GM19035 (cell line): ENCODE measurements at regions not wholly inside any gene's neighbourhood (a gene's known extent, or its start where the extent isn't known, plus 50 kb on each side); places are given as distances from the start of the nearest gene placed in this dataset.
"Not testable (repeated sequence)": the region's sequence is repeated elsewhere in the genome, so short reads cannot be mapped to it uniquely, and the experiment has no call there.

ENCODE experiments used
- ATAC-seq: cut with Tn5 transposase; IDR thresholded peaks from one replicate; pipeline ENCODE4 v1.9.1; 2021; ENCODE audit not compliant: unreplicated experiment

DNA sequence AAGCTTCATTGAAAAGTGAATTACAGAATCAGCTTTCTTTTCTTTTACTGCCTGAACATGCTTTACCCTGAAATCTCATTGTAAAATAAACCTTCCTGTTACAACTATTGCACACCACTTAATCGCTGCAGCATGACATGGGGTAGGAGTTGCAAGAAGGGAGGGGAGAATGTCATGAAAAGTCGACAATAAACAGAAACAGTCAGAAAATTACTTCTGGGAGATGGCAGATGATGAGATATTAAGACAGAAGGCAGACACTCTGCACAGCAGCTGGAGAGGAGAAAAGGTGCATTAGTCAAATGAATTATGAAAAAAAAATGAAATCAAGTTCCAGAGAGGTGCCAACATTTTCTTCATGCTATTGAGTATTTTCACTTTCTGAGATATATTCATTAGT lies 287.7 kb downstream of the PCDH7 start:
- no peak for ATAC-seq

DNA sequence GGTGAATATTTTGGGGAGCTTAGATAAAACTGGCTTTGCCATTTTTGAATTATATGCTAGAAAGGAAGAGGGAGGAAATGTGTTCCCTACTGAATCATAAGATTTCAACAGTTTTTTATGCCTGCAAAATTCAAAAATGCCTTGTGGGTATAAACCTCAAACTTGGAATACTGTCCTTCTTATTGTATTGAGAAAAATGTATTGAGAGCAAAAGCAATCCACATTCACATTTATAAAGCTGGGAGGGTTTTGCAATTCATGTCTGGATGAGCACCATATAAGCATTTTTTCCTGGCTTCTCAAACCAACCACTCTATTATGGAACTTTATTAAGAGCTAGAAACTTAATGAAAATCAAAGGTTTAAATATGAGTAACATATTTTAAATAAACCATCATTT lies 289.8 kb downstream of the PCDH7 start:
- ATAC-seq: no peak

DNA sequence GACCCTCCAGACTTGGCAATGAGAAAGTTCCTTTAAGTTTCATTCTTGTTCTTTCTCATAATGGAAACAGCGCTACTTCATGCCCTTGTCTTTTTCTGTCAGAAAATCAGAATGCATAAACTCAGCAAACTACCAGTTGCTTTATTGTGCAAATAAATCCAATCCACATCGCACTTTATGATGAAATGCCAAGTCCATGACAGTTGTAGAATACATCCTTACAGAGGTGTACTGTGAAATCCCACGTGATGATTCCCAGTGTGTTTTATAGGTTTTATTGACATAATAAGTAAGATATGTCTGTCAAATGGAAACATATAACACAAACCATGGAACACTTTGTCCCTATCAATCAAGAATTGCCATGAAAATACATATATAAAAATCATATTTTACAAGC lies 295.0 kb downstream of the PCDH7 start:
- no peak for ATAC-seq

DNA sequence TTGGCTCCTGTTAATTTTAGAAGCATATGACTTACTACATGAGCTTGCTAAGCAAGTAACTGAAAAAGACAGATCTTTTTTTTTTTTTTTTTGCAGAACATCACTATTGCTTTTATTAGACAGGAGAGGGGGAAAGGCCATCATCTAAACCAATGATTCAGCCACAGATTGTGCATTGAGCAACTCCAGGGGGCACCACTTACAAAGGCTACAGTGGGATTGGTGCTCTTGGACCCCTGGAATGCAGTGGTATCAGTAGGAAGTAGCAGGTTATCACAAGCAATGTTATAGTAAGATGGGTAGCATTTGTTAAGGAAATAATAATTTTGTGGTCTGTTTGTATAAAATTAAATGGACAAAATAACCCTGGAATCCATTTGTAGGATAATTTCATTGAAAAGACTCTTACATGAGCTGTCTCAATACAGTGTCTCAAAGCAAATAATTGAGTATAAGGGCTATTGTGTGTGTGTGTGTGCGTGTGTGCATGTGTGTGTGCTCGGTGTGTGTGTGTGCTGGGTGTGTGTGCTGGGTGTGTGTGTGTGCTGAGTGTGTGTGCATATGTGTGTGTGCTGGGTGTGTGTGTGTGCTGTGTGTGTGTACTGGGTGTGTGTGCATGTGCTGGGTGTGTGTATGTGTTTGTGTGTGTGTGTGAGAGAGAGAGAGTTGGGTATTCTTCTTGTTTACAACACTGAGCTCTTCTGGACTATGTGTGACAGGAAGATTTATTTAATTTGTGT lies 296.3 kb downstream of the PCDH7 start:
- no peak for ATAC-seq

DNA sequence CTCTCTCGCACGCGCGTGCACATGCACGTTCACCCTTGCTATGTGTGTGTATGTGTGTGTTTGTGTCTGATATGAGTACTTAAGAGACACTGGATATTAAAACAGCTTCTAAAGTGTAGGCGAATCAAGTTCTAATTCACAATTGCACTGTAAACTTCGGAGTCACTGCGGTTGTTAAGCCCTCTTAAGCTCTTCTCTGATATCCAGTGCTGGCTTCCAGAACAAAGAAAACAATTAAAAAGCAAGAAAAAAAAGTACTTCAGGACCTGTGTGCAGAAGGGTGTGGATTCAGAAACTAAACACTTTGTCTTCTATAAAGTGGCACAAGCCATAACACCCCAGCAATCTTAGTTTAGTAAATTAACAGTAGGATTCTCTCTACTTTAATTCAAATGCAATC lies 300.2 kb downstream of the PCDH7 start:
- no peak for ATAC-seq

DNA sequence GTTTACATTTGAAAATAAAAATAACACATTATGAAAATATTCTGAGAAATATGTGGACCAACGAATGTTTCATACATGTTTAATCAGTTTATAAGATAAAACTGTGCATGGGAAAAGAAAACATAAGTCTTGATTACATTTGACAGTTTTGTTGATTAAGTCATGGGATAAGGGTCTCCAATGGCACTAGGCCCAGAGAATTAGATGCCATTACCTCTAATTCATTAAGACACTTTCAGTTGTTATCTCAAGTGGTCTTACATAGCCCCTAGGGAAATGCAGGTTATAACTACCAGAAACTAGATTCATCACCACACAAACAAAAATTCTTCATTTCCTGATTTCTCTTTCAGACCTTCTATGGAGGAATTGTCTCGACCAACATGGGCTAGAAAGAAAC lies 300.8 kb downstream of the PCDH7 start:
- no peak for ATAC-seq

DNA sequence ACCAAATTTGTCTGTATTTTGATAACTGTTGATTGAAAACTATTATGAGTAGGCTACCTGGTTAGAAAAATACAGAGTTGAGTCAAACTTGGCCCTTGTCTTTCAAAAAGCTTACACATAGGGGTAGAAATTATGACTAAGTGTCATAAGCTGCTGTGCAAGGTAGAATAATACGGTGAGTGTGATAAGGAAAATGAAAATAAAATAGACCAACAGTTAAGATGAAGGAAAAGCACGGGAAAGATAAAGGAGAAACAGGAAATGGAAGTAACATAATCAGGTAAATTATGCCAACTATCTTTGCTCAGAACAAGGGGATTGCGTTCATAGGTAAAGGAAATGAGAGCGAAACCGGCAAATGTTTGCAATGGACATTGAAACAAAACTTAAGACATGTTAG lies 302.5 kb downstream of the PCDH7 start:
- no peak for ATAC-seq

DNA sequence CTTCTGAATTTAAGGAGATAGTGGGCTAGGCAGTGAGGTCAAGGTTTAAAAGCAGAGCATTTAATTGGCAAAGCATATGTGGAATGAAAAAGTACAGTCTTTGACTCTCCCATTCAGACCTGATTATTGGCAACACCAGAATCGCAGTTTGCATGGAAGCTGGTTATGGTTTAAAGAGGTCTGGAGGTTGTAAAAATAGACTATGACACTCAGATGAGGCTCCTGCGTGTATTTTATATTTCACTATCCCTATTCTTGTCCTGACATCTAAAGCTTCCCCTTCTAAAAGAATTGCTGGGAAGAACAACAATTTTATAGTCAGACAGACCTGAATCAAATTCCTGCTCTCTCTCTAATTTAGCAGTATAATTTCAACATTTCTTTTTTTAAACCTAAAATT lies 302.9 kb downstream of the PCDH7 start:
- no peak for ATAC-seq

DNA sequence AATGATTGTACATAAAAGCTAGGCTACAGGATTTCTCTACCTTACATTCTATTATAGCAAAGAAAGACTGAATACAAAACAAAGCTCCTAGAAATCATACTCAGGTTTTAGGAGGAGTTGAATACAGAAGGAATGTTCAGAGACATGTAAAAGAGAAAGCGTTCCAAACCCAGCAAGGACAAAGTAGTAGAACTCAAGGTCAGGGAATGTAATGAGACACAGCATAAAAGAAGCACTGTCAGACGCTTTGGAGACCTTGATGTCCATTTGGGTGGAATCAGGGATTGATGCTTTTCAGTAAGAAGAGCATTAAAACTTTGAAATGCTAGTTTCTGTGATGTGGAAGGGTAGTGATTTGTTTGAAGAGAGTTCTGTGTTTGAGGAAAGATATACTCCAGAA lies 303.6 kb downstream of the PCDH7 start:
- ATAC-seq: no peak

DNA sequence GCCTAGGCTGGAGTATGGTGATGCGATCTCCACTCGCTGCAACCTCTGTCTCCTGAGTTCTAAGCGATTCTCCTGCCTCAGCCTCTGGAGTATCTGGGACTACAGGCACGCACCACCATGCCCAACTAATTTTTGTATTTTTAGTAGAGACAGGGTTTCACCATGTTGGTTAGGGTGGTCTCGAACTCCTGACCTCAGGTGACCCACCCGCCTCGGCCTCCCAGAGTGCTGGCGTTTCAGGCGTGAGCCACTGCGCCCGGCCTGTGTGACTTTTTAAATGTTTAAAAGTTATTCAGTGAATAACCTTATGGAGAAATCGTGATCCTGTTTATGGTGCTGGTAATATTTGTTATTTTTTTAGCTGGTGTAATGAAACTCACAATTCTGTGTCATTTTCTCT lies 304.6 kb downstream of the PCDH7 start:
- ATAC-seq: not testable (repeated sequence)

DNA sequence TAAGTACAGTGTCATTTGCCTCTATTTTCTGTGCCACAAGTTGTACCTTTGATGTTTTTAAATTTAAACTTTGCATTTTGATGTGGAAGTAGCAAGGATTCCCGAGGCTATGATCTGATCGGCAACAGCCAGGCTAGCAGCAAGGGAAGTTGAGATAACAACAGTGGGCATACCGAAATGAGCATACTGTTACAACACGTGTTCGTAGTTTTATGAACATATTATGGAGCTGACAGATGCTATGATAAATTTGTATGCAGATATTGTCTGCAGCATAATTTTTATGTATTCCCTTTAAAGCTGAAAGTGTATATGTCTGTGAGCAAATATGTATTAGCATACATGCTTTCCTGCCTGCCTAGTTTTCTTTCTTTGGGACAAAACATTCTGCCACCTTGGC lies 306.1 kb downstream of the PCDH7 start:
- no peak for ATAC-seq

DNA sequence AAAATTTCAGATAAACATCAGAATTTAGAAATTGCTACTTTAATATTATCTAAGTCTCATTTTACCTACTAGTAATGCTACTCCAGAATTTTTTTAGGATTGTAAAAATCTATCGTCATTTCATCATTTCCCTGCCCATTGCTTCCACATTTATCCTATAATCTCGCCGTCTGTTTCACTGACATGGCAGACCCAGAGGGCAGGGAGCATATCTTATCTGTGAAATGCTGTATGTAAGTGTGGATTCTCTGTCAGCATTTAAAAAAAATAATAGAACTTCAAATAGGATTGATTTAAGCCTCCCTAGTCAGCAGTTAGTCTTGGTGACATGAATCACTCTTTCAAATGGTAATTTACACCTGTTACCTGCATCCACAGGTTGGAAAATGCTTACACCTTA lies 314.4 kb downstream of the PCDH7 start:
- no peak for ATAC-seq

DNA sequence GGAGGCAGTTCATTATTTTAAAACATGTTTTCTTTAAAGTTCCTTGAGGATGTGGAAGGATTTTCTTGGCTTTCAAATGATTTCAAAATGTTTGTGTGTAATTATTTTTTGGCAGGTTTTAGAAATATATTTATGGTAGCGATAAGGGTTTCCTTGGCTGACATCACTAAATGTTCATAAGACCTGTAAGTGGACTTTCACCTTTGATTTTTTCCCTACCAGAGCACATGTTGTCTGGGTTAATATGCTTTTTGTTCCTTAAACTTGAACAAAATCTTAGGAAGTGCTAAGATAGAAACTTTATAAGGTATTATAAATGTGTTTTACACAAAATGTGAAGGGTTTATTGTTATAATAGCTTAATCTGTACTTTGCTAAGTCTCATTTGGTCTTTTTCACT lies 315.6 kb downstream of the PCDH7 start:
- no peak for ATAC-seq

DNA sequence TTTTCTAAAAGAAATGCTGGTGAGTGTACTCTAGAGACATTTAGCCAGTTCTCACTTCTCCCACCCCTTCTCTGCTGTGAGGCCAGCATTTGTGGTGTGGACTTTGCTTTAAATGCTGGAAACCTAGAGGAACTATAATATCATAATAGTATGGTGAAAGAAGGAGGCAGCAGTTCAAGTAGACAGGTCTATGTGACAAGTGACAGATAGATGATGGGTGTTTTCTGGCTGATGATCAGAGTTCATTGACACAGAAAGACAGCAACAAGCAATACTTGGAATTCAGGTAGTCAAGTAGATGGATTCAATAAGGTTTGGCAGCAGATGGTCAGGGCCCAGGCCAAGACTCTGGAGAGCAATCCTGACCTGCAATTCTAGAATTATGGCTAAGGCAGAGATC lies 317.5 kb downstream of the PCDH7 start:
- no peak for ATAC-seq

DNA sequence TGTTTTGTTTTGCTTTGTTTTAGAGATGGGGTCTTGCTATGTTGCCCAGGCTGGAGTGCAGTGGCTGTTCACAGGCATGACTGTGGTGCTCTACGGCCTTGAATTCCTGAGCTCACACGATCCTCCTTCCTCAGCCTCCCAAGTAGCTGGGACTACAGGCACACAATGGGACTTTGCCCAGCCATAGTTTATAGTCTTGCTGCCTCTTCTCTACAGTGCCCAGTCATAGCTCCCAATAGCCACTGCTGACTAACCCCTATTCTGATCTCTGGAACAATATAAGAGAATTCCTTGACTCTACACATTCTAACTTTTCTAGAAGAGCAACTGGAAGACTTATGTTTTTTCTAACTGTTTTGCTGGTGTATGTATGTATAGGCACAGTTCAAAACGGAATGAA lies 319.2 kb downstream of the PCDH7 start:
- no peak for ATAC-seq

DNA sequence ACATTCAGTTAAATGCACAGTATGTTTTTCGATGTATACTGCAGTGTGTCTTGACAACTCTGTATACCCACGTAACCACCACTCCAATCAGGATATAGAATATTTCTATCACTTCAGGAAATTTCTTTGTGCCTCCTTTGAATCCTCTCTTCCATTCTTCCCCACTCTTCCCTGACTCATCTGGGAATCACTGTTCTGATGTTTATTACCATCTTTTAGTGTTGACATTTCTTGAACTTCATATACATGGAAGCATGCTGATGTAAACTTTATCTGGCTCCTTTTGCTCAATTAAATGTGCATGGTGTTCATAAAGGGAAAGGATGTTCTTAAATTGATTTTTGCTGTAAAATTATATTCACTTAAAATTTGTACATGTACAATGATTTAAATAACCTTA lies 319.9 kb downstream of the PCDH7 start:
- no peak for ATAC-seq

DNA sequence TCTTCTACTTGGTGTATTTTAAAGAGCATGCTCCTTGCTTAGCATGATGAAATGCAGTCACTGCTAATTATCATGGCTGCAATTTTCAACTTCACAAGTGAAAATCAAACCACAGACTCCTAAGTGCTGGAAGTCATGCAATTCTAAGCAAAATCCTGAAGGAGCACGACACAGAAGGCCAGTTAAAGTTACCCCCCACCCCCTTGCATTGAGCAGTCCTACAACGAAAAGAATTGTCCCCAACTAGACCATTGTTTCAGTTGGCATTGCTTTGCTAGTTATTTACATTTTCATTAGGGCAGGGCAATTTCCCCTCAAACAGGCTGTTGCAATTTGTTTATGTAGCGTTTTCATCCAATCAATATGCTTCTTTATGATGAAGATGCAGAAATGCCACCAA lies 321.2 kb downstream of the PCDH7 start:
- no peak for ATAC-seq

DNA sequence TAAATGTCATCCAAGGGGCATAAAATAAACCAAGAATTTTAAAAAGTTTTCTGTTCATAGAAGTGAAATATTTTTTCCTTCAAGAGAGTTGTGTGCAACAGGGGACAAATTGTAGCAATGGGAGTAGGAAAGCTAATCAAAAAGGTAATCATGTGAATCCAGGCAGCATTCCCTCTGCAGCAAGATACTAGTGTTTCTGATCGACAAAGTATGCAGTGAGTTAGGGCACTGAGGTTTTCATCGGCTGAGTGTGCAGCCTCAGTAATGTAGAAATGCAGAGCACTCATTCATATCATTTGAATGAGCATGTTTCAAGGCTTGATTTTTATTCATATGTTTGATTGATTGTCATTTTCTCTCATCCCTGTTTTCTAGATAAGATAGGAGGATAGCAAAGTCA lies 321.7 kb downstream of the PCDH7 start:
- no peak for ATAC-seq

DNA sequence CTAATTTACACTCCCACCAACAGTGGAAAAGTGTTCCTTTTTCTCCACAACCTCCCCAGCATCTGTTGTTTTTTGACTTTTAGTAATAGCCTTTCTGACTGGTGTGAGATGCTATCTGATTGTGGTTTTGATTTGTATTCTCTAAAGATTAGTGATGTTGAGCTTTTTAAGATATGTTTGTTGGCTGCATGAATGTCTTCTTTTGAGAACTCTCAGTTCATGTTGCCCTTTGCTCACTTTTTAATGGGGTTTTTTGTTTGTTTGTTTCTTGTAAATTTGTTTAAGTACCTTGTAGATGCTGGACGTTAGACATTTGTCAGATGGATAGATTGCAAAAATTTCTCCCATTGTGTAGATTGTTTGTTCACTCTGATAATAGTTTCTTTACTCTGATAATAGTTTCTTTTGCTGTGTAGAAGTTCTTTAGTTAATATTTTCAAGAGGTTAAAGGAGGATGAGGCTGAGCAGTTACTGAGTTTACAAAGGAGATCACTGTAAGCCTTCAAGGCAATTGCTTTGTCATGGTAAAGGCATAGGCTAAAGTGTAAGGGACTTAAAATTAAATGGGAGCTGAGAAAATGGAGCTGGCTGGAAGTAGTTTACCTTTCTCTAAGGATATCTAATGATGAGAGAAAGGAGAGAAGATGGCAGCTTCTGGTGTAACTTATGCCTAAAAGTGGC lies 323.4 kb downstream of the PCDH7 start:
- no peak for ATAC-seq

DNA sequence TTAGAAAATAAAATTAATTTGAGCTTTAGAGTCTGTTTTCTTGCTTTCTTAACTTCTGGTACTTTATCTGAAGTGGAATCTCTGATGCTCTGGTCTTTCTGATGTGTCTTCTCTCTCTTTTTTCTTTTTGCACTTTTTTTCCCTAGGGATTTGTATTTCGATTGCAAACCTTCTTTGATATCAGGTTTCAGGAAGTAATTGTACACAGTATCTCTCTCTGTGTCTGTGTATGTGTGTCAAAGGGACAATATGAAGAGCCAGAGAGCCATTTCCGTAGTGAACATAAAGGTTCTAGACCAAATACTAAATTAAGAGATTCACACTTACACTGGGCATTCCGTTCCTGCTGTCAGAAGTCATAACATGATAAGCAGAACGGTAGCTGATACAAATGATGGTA lies 325.0 kb downstream of the PCDH7 start:
- ATAC-seq: no peak

DNA sequence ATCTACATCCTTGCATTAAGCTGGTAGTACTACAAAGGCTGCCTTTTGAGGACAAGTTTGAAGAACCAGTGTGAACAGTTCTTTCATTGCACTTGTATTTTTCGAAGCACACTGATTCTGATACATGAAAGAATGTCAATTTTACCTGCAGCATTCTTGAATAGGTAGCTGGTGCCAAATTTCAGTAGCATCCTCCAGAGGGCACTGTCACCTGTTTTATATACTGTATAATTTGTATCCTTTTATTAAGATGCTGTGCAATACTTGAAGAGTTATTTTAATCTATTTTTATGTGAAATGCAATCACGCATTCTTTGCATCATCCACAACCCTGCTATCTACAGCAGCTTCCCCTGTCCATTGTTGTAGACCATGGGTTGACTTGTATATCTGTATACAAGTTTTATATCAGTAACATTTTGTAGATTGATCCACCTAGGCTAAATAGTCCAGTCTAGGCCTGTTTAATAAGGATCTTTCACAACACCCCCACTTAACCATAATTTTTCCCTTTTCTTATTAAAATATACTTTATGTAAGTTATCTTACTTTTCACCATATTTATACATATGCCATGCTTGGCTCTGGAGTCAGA lies 325.7 kb downstream of the PCDH7 start:
- no peak for ATAC-seq

DNA sequence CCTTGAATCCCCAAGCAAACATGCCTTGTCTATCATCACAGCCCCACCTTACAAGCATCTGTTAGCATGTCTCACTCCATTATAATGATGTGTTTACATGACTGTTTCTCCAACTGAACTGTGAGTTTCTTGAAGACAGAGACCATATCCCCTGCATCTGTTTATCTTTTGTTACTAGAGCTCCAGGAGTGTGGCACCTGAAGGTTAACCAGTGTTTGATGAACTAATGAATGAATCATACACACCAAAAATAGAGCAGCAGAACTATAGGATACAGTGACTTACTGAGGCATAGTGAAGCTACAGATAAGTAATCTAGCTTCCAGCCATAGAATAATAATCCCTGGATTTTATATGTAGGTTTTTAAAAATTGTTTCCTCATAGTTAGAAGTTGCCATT lies 331.0 kb downstream of the PCDH7 start:
- ATAC-seq: no peak

DNA sequence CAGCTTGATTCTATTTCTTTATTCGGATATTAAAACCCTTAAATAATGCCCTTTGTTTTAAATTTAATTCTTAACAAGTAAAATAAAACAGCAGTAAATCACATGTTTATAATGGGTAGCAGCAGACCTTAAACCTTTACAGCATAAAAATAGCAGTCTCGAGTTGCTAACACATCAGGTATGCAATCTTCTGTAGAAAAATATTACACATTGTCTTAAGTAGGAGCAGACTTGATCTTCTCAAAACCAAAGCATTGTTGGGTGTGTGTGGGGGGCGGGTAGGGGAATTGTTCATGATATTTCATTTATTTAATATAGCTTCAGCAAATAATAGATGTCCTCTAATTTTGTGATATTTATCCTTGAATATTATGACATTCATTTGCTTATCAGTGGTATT lies 331.4 kb downstream of the PCDH7 start:
- no peak for ATAC-seq
